CD8-positive, alpha-beta memory T cell (primary cell): ENCODE measurements at regions not wholly inside any gene's neighbourhood (a gene's known extent, or its start where the extent isn't known, plus 50 kb on each side); places are given as distances from the start of the nearest gene placed in this dataset.

Experiments
- CTCF ChIA-PET: fragments of 350-600 bp; sonication (Branson Sonifier 250); formaldehyde crosslinking; loops from one replicate; lab custom pipeline; 2021; ENCODE audit warnings: antibody characterized with exemption; lab: Charles Lee
- POLR2A ChIA-PET: fragments of 350-600 bp; sonication (Branson Sonifier 250); formaldehyde crosslinking; loops from one replicate; lab custom pipeline; 2021; ENCODE audit warnings: antibody characterized with exemption; lab: Charles Lee
- DNase-seq, 5 donors: peaks; one replicate each; pipeline versions ENCODE4 v3.0.0 to v3.0.0-alpha.2; 2020 to 2022; ENCODE audit warnings: mixed read lengths in 1 of 5
- H3K27ac ChIP-seq: one replicate; pipeline ENCODE4 v1.7.0; 2013; ENCODE audit warnings: low read depth, mild to moderate bottlenecking, low read length, moderate library complexity
- H3K27me3 ChIP-seq: 2 replicates; pipeline ENCODE4 v1.7.0; 2013; ENCODE audit warnings: low read length, mild to moderate bottlenecking; ENCODE audit not compliant: insufficient read depth, poor library complexity, severe bottlenecking
- H3K36me3 ChIP-seq: 2 replicates; pipeline ENCODE4 v1.7.0; 2013; ENCODE audit warnings: mild to moderate bottlenecking, low read length, moderate library complexity; ENCODE audit not compliant: insufficient read depth
- H3K4me1 ChIP-seq: 2 replicates; pipeline ENCODE4 v1.7.0; 2013; ENCODE audit warnings: mild to moderate bottlenecking, low read length, moderate library complexity; ENCODE audit not compliant: insufficient read depth
- H3K4me3 ChIP-seq: 2 replicates; pipeline ENCODE4 v1.7.0; 2013; ENCODE audit warnings: mild to moderate bottlenecking, low read length
- H3K9me3 ChIP-seq: 2 replicates; pipeline ENCODE4 v1.7.0; 2013; ENCODE audit warnings: mild to moderate bottlenecking, low read length
- H3K27ac Mint-ChIP-seq, 8 donors: one replicate each; pipeline ENCODE4 v1.8.0; 2020 to 2021; ENCODE audit warnings: mixed read lengths in 8 of 8, mild to moderate bottlenecking in 6 of 8, inconsistent platforms in 3 of 8, moderate library complexity in 3 of 8
- H3K27me3 Mint-ChIP-seq, 2 donors: one replicate each; pipeline ENCODE4 v1.8.0; 2020 to 2021; ENCODE audit warnings: mixed read lengths in 2 of 2, mild to moderate bottlenecking in 1 of 2, moderate library complexity in 1 of 2
- H3K36me3 Mint-ChIP-seq, 3 donors: one replicate each; pipeline ENCODE4 v1.8.0; 2020 to 2021; ENCODE audit warnings: mixed read lengths in 3 of 3, inconsistent platforms in 1 of 3, mild to moderate bottlenecking in 1 of 3
- H3K4me1 Mint-ChIP-seq, 3 donors: one replicate each; pipeline ENCODE4 v1.8.0; 2020 to 2021; ENCODE audit warnings: mixed read lengths in 3 of 3, inconsistent platforms in 1 of 3, mild to moderate bottlenecking in 1 of 3
- H3K4me3 Mint-ChIP-seq, 7 donors: one replicate each; pipeline ENCODE4 v1.8.0; 2020 to 2021; ENCODE audit warnings: mixed read lengths in 7 of 7, mild to moderate bottlenecking in 6 of 7, moderate library complexity in 4 of 7, inconsistent platforms in 2 of 7
- H3K9me3 Mint-ChIP-seq, 5 donors: one replicate each; pipeline ENCODE4 v1.8.0; 2020 to 2022; ENCODE audit warnings: mixed read lengths in 5 of 5, mild to moderate bottlenecking in 3 of 5, moderate library complexity in 2 of 5, inconsistent platforms in 1 of 5

DNA sequence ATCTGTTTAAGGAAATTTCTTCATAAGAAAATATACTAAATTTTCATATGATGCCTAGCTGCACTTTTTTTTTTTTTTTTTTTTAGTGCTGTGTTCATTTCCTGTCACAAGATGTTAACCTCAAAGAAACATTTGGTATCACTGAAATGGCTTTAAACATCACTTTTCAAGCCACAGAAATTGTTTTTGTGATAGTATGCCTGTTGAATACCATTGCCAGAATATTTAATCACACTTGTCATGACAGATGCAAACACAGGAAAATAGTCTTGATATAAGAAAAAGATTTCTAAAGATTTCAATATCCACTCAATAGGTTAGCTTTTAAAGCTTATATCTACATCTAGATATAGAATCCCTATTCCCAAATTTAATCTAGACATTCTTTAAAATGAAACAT lies 608.5 kb upstream of the AGTR1 start:
- Mint-ChIP-seq H3K27me3 (no peaks in the 10 kb centered on the region), H3K4me1 (no peaks in the 10 kb centered on the region), H3K36me3 (no peaks in the 10 kb centered on the region), H3K9me3 (peaks cover 0 to 17% (median 2%) of the 10 kb centered on the region in 5 donors), H3K4me3 (no peak overlapping the region), H3K27ac (no peak overlapping the region)
- H3K4me3 ChIP-seq = no peak overlapping the region
- H3K27me3 ChIP-seq = no peaks in the 10 kb centered on the region
- no peaks in the 10 kb centered on the region for H3K4me1 ChIP-seq
- H3K36me3 ChIP-seq = no peaks in the 10 kb centered on the region
- CTCF ChIA-PET = no interaction called here
- no peak overlapping the region for H3K27ac ChIP-seq
- H3K9me3 ChIP-seq = no peaks in the 10 kb centered on the region
- POLR2A ChIA-PET = no interaction called here
- no peak for DNase-seq

DNA sequence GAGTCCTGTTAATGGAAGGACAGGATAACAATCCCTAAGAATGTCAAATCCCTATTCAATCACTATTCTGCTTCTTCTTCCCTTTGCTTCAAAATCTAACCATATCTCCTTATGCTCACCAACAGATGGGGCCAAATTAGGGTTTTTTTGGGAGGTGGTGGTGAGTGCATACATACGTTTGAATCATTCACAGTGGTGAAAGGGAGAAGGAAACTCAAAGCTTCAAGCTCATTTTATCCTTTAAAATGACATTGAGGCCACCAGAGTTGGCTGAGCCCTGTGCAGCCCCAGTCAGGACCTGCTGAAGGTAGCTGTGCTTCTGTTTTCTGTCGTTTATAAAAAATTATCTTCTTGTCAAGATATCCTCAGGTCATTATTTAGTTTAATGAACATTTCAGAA lies 607.5 kb upstream of the AGTR1 start:
- peaks cover 0 to 20% (median 2%) of the 10 kb centered on the region in 5 donors for H3K9me3 Mint-ChIP-seq
- no peaks in the 10 kb centered on the region for H3K4me1 Mint-ChIP-seq

DNA sequence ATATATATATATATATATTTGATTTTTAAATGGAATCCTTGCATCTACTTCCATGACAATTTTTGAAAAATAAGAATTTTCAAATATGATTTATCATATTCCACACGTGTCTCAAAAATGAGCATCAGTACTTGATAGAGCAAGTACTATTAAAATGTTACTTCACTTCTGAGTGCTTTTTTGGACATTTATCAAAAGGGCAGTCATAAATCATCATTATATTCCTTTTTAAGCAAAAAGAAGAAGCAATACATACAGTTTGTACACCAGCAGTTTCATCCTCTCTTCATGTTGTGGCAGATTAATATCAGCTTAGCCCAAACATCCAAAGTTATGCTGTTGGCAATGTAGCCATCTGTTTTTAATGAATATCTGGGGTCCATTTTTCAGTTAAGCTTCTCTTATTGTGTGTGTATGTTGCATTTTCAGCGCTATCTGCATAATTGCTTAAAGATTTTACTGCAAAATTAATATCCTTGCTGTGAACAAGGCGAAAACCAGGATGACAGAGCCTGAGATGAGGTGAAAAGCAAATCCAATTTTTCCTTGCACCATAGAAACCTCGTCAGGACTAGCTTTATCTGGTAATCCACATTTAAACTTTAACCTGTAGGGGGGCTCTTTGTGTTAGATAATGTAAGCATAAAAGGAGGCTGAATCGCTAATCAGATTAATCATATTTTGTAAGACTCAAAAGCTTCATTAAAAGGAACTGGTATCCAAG lies 604.9 kb upstream of the AGTR1 start:
- no peaks in the 10 kb centered on the region for H3K27me3 ChIP-seq
- DNase-seq = no peak
- no peaks in the 10 kb centered on the region for H3K4me1 Mint-ChIP-seq
- no peaks in the 10 kb centered on the region for H3K36me3 Mint-ChIP-seq
- ChIA-PET POLR2A (no interaction called here), CTCF (no interaction called here)
- peaks cover 0 to 16% (median 3%) of the 10 kb centered on the region in 5 donors for H3K9me3 Mint-ChIP-seq
- no peak overlapping the region for H3K27ac ChIP-seq
- no peak overlapping the region for H3K27ac Mint-ChIP-seq
- no peaks in the 10 kb centered on the region for H3K27me3 Mint-ChIP-seq
- no peak overlapping the region for H3K4me3 Mint-ChIP-seq
- H3K4me3 ChIP-seq = no peak overlapping the region
- no peaks in the 10 kb centered on the region for H3K36me3 ChIP-seq
- no peaks in the 10 kb centered on the region for H3K4me1 ChIP-seq
- no peaks in the 10 kb centered on the region for H3K9me3 ChIP-seq

More for the DNA sequence above, 607.5 kb upstream of the AGTR1 start:
- H3K27ac Mint-ChIP-seq = no peak overlapping the region
- H3K27me3 Mint-ChIP-seq = no peaks in the 10 kb centered on the region
- no peak overlapping the region for H3K4me3 Mint-ChIP-seq
- no peaks in the 10 kb centered on the region for H3K36me3 Mint-ChIP-seq
- H3K9me3 ChIP-seq = no peaks in the 10 kb centered on the region
- H3K36me3 ChIP-seq = no peaks in the 10 kb centered on the region
- POLR2A ChIA-PET = no interaction called here
- CTCF ChIA-PET = no interaction called here
- H3K27me3 ChIP-seq = no peaks in the 10 kb centered on the region
- H3K4me3 ChIP-seq = no peak overlapping the region
- no peak overlapping the region for H3K27ac ChIP-seq
- no peaks in the 10 kb centered on the region for H3K4me1 ChIP-seq
- no peak for DNase-seq

DNA sequence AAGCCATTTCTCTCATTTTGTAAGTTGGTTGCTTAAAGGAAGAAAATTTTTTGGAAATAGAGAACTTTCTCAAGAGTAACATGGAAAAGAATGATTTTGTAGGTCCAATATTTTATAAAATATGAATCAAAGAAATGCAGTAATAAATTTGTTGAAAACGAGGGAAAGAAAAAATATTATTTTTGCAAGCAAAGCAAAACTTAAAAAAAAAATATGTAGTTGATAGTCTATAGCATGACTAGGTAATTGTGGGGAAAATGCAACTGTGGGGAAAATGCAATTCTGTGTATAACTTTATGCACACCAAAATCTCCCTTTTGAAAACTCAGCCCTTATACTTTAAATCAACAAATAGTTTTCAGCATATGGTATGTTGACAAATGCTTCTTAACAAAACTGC lies 604.0 kb upstream of the AGTR1 start:
- Histone ChIP-seq H3K4me1 (no peaks in the 10 kb centered on the region), H3K27me3 (no peaks in the 10 kb centered on the region), H3K36me3 (no peaks in the 10 kb centered on the region), H3K4me3 (no peak overlapping the region), H3K27ac (no peak overlapping the region), H3K9me3 (no peaks in the 10 kb centered on the region)
- ChIA-PET POLR2A (no interaction called here), CTCF (no interaction called here)
- DNase-seq = no peak
- H3K36me3 Mint-ChIP-seq = no peaks in the 10 kb centered on the region
- no peak overlapping the region for H3K27ac Mint-ChIP-seq
- H3K27me3 Mint-ChIP-seq = no peaks in the 10 kb centered on the region
- H3K4me3 Mint-ChIP-seq = no peak overlapping the region
- no peaks in the 10 kb centered on the region for H3K4me1 Mint-ChIP-seq
- H3K9me3 Mint-ChIP-seq = peaks cover 0 to 17% (median 3%) of the 10 kb centered on the region in 5 donors

DNA sequence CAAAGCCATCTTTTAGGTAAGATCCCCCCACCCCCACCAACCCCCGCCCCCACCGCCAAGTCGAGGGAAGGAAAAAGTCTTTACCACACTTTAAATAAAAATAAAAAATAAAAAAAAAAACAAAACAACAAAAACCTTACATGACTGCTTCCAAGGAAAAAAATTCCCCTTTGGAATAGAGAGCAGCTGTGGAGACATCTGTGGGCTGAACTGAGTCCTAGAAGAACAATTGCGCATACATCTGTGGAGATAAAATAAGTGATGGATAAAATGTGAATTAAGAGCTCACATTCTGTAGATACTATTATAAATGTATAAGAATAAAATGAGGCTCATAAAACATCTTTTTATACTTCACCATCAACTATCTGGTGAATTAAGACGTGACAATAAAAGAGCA lies 601.7 kb upstream of the AGTR1 start:
- ChIA-PET CTCF (no interaction called here), POLR2A (no interaction called here)
- H3K4me1 Mint-ChIP-seq = no peaks in the 10 kb centered on the region
- H3K36me3 Mint-ChIP-seq = no peaks in the 10 kb centered on the region
- H3K4me3 Mint-ChIP-seq = no peak overlapping the region
- Histone ChIP-seq H3K36me3 (no peaks in the 10 kb centered on the region), H3K9me3 (no peaks in the 10 kb centered on the region), H3K27me3 (no peaks in the 10 kb centered on the region), H3K27ac (no peak overlapping the region), H3K4me1 (no peaks in the 10 kb centered on the region), H3K4me3 (no peak overlapping the region)
- DNase-seq = no peak
- no peak overlapping the region for H3K27ac Mint-ChIP-seq
- peaks cover 0 to 14% (median 4%) of the 10 kb centered on the region in 5 donors for H3K9me3 Mint-ChIP-seq
- H3K27me3 Mint-ChIP-seq = no peaks in the 10 kb centered on the region

DNA sequence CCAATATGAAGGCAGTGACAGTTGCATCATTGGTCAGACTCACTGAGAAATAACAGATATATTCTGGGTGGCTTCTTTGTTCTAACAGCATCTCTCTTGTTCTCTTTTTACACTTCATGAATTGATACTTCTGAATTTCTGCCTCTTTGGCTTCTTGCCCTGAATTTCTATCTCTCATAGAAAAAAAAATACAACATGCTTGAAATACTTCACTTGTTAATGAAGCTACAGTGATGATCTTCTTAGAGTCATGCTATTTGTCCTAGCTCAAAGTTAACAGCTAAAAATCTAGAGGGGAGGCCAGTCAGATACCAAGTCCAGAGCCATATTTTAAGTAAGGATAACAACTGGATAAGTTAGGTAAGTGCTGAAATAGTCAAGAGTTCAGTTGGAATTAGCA lies 597.2 kb upstream of the AGTR1 start:
- H3K27me3 Mint-ChIP-seq = no peaks in the 10 kb centered on the region
- H3K4me3 Mint-ChIP-seq = no peak overlapping the region
- Histone ChIP-seq H3K36me3 (no peaks in the 10 kb centered on the region), H3K27ac (no peak overlapping the region), H3K4me1 (no peaks in the 10 kb centered on the region), H3K9me3 (no peaks in the 10 kb centered on the region), H3K4me3 (no peak overlapping the region), H3K27me3 (no peaks in the 10 kb centered on the region)
- peaks cover 3 to 23% (median 6%) of the 10 kb centered on the region in 5 donors for H3K9me3 Mint-ChIP-seq
- ChIA-PET POLR2A (no interaction called here), CTCF (no interaction called here)
- DNase-seq = no peak
- no peak overlapping the region for H3K27ac Mint-ChIP-seq
- H3K36me3 Mint-ChIP-seq = no peaks in the 10 kb centered on the region
- no peaks in the 10 kb centered on the region for H3K4me1 Mint-ChIP-seq

DNA sequence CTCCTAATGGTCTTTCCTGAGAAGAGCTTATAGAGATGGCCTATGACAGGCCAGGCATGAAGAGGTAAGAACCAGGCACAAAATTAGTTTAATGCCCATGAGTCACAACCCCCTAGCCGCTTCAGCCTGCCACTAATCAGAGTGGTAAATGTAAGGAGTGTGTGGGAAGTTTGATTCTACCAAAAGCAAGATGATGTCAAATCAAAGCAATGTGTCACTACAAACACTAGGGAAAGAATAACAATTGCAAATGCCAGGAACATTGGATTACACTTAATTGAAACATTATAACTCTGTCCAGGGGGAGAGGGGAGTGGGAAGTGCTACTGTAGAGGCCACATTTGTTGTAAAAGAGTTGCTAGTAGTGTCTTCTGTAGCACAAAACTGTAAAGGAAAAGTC lies 596.6 kb upstream of the AGTR1 start:
- H3K27me3 Mint-ChIP-seq = no peaks in the 10 kb centered on the region
- H3K4me3 Mint-ChIP-seq = no peak overlapping the region
- CTCF ChIA-PET = no interaction called here
- peaks cover 3 to 23% (median 3%) of the 10 kb centered on the region in 5 donors for H3K9me3 Mint-ChIP-seq
- POLR2A ChIA-PET = no interaction called here
- no peaks in the 10 kb centered on the region for H3K27me3 ChIP-seq
- DNase-seq = no peak
- H3K36me3 ChIP-seq = no peaks in the 10 kb centered on the region
- H3K27ac Mint-ChIP-seq = no peak overlapping the region
- no peaks in the 10 kb centered on the region for H3K36me3 Mint-ChIP-seq
- H3K4me1 Mint-ChIP-seq = no peaks in the 10 kb centered on the region
- no peak overlapping the region for H3K4me3 ChIP-seq
- H3K9me3 ChIP-seq = no peaks in the 10 kb centered on the region
- H3K4me1 ChIP-seq = no peaks in the 10 kb centered on the region
- no peak overlapping the region for H3K27ac ChIP-seq

DNA sequence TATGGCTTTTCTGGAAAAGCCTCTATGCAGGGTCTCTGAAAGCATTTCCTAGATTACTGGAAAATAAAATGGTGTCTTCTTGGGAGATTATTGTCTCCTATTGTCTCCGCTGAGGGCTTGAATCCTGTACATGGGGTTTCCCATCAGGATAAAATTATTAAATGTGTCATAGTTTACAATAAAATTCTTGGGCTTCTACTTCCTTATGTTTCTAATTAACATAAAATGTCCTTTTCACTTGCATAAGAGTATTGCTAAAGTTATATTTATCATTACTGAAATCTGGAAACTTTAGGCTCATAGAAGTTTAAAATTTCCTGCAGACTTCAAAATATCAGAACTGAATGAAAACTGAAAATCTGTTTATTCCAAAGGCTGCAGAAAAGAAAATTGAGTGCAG lies 595.5 kb upstream of the AGTR1 start:
- Mint-ChIP-seq H3K4me1 (no peaks in the 10 kb centered on the region), H3K27me3 (no peaks in the 10 kb centered on the region), H3K4me3 (no peak overlapping the region), H3K36me3 (no peaks in the 10 kb centered on the region), H3K27ac (no peak overlapping the region), H3K9me3 (peaks cover 2 to 23% (median 3%) of the 10 kb centered on the region in 5 donors)
- Histone ChIP-seq H3K27me3 (no peaks in the 10 kb centered on the region), H3K27ac (no peak overlapping the region), H3K4me1 (no peaks in the 10 kb centered on the region), H3K9me3 (no peaks in the 10 kb centered on the region), H3K4me3 (no peak overlapping the region), H3K36me3 (no peaks in the 10 kb centered on the region)
- ChIA-PET POLR2A (no interaction called here), CTCF (no interaction called here)
- no peak for DNase-seq
